ENCODE measurements at regions not wholly inside any gene's neighbourhood (a gene's known extent, or its start where the extent isn't known, plus 50 kb on each side); places are given as distances from the start of the nearest gene placed in this dataset.

GRCh38 chr7:13421776-13422175, 567.7 kb downstream of the ETV1 start:
- Mint-ChIP-seq H3K4me3 (no peak overlapping the region), H3K36me3 (no peaks in the 10 kb centered on the region), H3K4me1 (no peaks in the 10 kb centered on the region), H3K27me3 (no peaks in the 10 kb centered on the region), H3K9me3 (peaks cover 0 to 14% (median 3%) of the 10 kb centered on the region in 5 donors), H3K27ac (no peak overlapping the region)
- Histone ChIP-seq H3K36me3 (ENCODE audit: insufficient read depth, low read length) (no peaks in the 10 kb centered on the region), H3K4me1 (ENCODE audit: insufficient read depth, low read length) (no peaks in the 10 kb centered on the region), H3K27me3 (ENCODE audit: insufficient read depth, low read length, poor library complexity, severe bottlenecking) (no peaks in the 10 kb centered on the region), H3K9me3 (ENCODE audit: low read length) (no peaks in the 10 kb centered on the region), H3K27ac (ENCODE audit: low read depth, low read length) (no peak overlapping the region), H3K4me3 (ENCODE audit: low read length) (no peak overlapping the region)
- CTCF ChIA-PET, result no interaction called here
- POLR2A ChIA-PET, result no interaction called here
- no peak for DNase-seq

- Histone ChIP-seq H3K27me3 (ENCODE audit: insufficient read depth, low read length, poor library complexity, severe bottlenecking) (no peaks in the 10 kb centered on the region), H3K9me3 (ENCODE audit: low read length) (no peaks in the 10 kb centered on the region), H3K36me3 (ENCODE audit: insufficient read depth, low read length) (no peaks in the 10 kb centered on the region), H3K4me1 (ENCODE audit: insufficient read depth, low read length) (no peaks in the 10 kb centered on the region), H3K27ac (ENCODE audit: low read depth, low read length) (no peak overlapping the region), H3K4me3 (ENCODE audit: low read length) (no peak overlapping the region)
- CTCF ChIA-PET, result no interaction called here
- DNase-seq, result no peak
- POLR2A ChIA-PET, result no interaction called here
- no peaks in the 10 kb centered on the region for H3K36me3 Mint-ChIP-seq
- no peaks in the 10 kb centered on the region for H3K4me1 Mint-ChIP-seq
- no peaks in the 10 kb centered on the region for H3K9me3 Mint-ChIP-seq
- H3K27ac Mint-ChIP-seq, result no peak overlapping the region
- H3K4me3 Mint-ChIP-seq, result no peak overlapping the region
- peaks cover 0 to 2% of the 10 kb centered on the region in 2 donors for H3K27me3 Mint-ChIP-seq
These were observed 555.5 kb downstream of the ETV1 start for GRCh38 chr7:13433946-13434345.

GRCh38 chr7:13442226-13442625, 547.2 kb downstream of the ETV1 start:
- Histone ChIP-seq H3K4me1 (ENCODE audit: insufficient read depth, low read length) (no peaks in the 10 kb centered on the region), H3K36me3 (ENCODE audit: insufficient read depth, low read length) (no peaks in the 10 kb centered on the region), H3K27me3 (ENCODE audit: insufficient read depth, low read length, poor library complexity, severe bottlenecking) (no peaks in the 10 kb centered on the region), H3K27ac (ENCODE audit: low read depth, low read length) (no peak overlapping the region), H3K9me3 (ENCODE audit: low read length) (no peaks in the 10 kb centered on the region), H3K4me3 (ENCODE audit: low read length) (no peak overlapping the region)
- Mint-ChIP-seq H3K27ac (no peak overlapping the region), H3K4me3 (no peak overlapping the region), H3K36me3 (no peaks in the 10 kb centered on the region), H3K9me3 (no peaks in the 10 kb centered on the region), H3K4me1 (no peaks in the 10 kb centered on the region), H3K27me3 (no peaks in the 10 kb centered on the region)
- ChIA-PET CTCF (no interaction called here), POLR2A (no interaction called here)
- DNase-seq, result no peak

GRCh38 chr7:13447637-13448036, 541.8 kb downstream of the ETV1 start:
- H3K27ac ChIP-seq (ENCODE audit: low read depth, low read length), result no peak overlapping the region
- H3K4me1 ChIP-seq (ENCODE audit: insufficient read depth, low read length), result no peaks in the 10 kb centered on the region
- Mint-ChIP-seq H3K27me3 (no peaks in the 10 kb centered on the region), H3K4me3 (no peak overlapping the region), H3K9me3 (peaks cover 0 to 3% (median 0%) of the 10 kb centered on the region in 5 donors), H3K36me3 (no peaks in the 10 kb centered on the region), H3K4me1 (no peaks in the 10 kb centered on the region), H3K27ac (no peak overlapping the region)
- no peak overlapping the region for H3K4me3 ChIP-seq (ENCODE audit: low read length)
- ChIA-PET CTCF (no interaction called here), POLR2A (no interaction called here)
- no peaks in the 10 kb centered on the region for H3K27me3 ChIP-seq (ENCODE audit: insufficient read depth, low read length, poor library complexity, severe bottlenecking)
- no peaks in the 10 kb centered on the region for H3K9me3 ChIP-seq (ENCODE audit: low read length)
- no peak for DNase-seq
- no peaks in the 10 kb centered on the region for H3K36me3 ChIP-seq (ENCODE audit: insufficient read depth, low read length)

- no peaks in the 10 kb centered on the region for H3K27me3 ChIP-seq (ENCODE audit: insufficient read depth, low read length, poor library complexity, severe bottlenecking)
- no peak overlapping the region for H3K27ac ChIP-seq (ENCODE audit: low read depth, low read length)
- CTCF ChIA-PET, result no interaction called here
- H3K4me1 Mint-ChIP-seq, result no peaks in the 10 kb centered on the region
- H3K36me3 ChIP-seq (ENCODE audit: insufficient read depth, low read length), result no peaks in the 10 kb centered on the region
- H3K9me3 ChIP-seq (ENCODE audit: low read length), result no peaks in the 10 kb centered on the region
- H3K27me3 Mint-ChIP-seq, result no peaks in the 10 kb centered on the region
- H3K4me3 ChIP-seq (ENCODE audit: low read length), result no peak overlapping the region
- H3K4me1 ChIP-seq (ENCODE audit: insufficient read depth, low read length), result no peaks in the 10 kb centered on the region
- H3K27ac Mint-ChIP-seq, result no peak overlapping the region
- no peak for DNase-seq
- POLR2A ChIA-PET, result no interaction called here
- peaks cover 0 to 3% (median 0%) of the 10 kb centered on the region in 5 donors for H3K9me3 Mint-ChIP-seq
- H3K4me3 Mint-ChIP-seq, result no peak overlapping the region
- H3K36me3 Mint-ChIP-seq, result no peaks in the 10 kb centered on the region
These were observed 541.2 kb downstream of the ETV1 start for GRCh38 chr7:13448243-13448642.

GRCh38 chr7:13449460-13449859, 540.0 kb downstream of the ETV1 start:
- Mint-ChIP-seq H3K27me3 (no peaks in the 10 kb centered on the region), H3K27ac (no peak overlapping the region), H3K4me3 (no peak overlapping the region), H3K4me1 (no peaks in the 10 kb centered on the region), H3K36me3 (no peaks in the 10 kb centered on the region), H3K9me3 (peaks cover 0 to 3% (median 0%) of the 10 kb centered on the region in 5 donors)
- Histone ChIP-seq H3K27me3 (ENCODE audit: insufficient read depth, low read length, poor library complexity, severe bottlenecking) (no peaks in the 10 kb centered on the region), H3K27ac (ENCODE audit: low read depth, low read length) (no peak overlapping the region), H3K36me3 (ENCODE audit: insufficient read depth, low read length) (no peaks in the 10 kb centered on the region), H3K9me3 (ENCODE audit: low read length) (no peaks in the 10 kb centered on the region), H3K4me1 (ENCODE audit: insufficient read depth, low read length) (no peaks in the 10 kb centered on the region), H3K4me3 (ENCODE audit: low read length) (no peak overlapping the region)
- POLR2A ChIA-PET, result no interaction called here
- no peak for DNase-seq
- CTCF ChIA-PET, result no interaction called here

- no peaks in the 10 kb centered on the region for H3K27me3 ChIP-seq (ENCODE audit: insufficient read depth, low read length, poor library complexity, severe bottlenecking)
- no peak overlapping the region for H3K4me3 ChIP-seq (ENCODE audit: low read length)
- Mint-ChIP-seq H3K27me3 (peaks cover 0 to 3% of the 10 kb centered on the region in 2 donors), H3K4me3 (no peak overlapping the region), H3K4me1 (no peaks in the 10 kb centered on the region), H3K27ac (no peak overlapping the region), H3K9me3 (peaks cover 0 to 3% (median 0%) of the 10 kb centered on the region in 5 donors), H3K36me3 (no peaks in the 10 kb centered on the region)
- DNase-seq, result no peak
- H3K27ac ChIP-seq (ENCODE audit: low read depth, low read length), result no peak overlapping the region
- ChIA-PET POLR2A (no interaction called here), CTCF (no interaction called here)
- H3K36me3 ChIP-seq (ENCODE audit: insufficient read depth, low read length), result no peaks in the 10 kb centered on the region
- H3K9me3 ChIP-seq (ENCODE audit: low read length), result no peaks in the 10 kb centered on the region
- H3K4me1 ChIP-seq (ENCODE audit: insufficient read depth, low read length), result no peaks in the 10 kb centered on the region
These were observed 534.4 kb downstream of the ETV1 start for GRCh38 chr7:13454916-13455592.

GRCh38 chr7:13457790-13458189, 531.7 kb downstream of the ETV1 start:
- no peaks in the 10 kb centered on the region for H3K9me3 ChIP-seq (ENCODE audit: low read length)
- Mint-ChIP-seq H3K9me3 (no peaks in the 10 kb centered on the region), H3K4me3 (no peak overlapping the region), H3K27me3 (peaks cover 0 to 3% of the 10 kb centered on the region in 2 donors), H3K4me1 (no peaks in the 10 kb centered on the region), H3K36me3 (no peaks in the 10 kb centered on the region), H3K27ac (no peak overlapping the region)
- H3K27me3 ChIP-seq (ENCODE audit: insufficient read depth, low read length, poor library complexity, severe bottlenecking), result no peaks in the 10 kb centered on the region
- no peaks in the 10 kb centered on the region for H3K36me3 ChIP-seq (ENCODE audit: insufficient read depth, low read length)
- CTCF ChIA-PET, result no interaction called here
- H3K27ac ChIP-seq (ENCODE audit: low read depth, low read length), result no peak overlapping the region
- H3K4me3 ChIP-seq (ENCODE audit: low read length), result no peak overlapping the region
- POLR2A ChIA-PET, result no interaction called here
- DNase-seq, result no peak
- H3K4me1 ChIP-seq (ENCODE audit: insufficient read depth, low read length), result no peaks in the 10 kb centered on the region

Measured in CD8-positive, alpha-beta memory T cell (primary cell).